NCI-H2107 (cell line): ENCODE measurements at regions not wholly inside any gene's neighbourhood (a gene's known extent, or its start where the extent isn't known, plus 50 kb on each side); places are given as distances from the start of the nearest gene placed in this dataset.

ENCODE experiments used
- DNase-seq: peaks from one replicate; lab custom pipeline; 2025; lab: John Stamatoyannopoulos, UW

DNA sequence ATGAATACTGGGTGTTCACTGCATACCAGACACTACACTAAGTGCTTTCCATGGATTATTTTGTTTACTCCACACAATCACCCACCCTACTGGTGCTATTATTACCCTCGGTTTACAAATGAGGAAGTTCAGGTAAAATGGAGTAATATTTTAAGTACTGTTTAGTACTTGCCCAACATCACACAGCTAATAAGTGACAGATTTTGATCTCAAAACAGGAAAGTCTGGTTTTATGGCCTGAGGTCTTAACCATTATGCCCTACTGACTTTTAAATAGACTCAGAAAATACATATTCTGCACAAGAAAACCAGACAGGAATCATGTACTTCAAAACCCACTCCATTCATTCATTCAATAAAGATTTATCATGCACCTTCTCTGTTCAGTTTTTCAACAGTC is 431.0 kb upstream of the TLE4 start:
- DNase-seq: no peak

DNA sequence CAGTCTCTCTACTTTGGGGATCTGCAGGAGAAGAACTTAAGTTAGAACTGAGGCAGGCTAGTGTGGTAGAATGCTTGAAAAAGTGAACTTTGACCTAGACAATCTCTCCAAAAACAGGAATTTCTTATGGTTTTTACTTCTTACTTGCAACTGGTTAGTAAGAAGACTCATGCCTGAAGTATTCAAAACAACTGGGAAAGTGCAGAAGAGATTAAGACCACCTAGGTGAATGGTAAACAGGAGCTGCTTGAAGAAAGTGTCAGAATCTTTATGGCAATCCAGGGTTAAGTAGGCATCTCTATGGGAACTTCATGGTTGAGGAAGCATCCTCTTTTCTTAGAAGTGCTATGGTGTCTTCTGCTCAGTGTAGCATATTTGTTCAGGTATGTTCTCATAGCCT is 428.6 kb upstream of the TLE4 start:
- DNase-seq: no peak

DNA sequence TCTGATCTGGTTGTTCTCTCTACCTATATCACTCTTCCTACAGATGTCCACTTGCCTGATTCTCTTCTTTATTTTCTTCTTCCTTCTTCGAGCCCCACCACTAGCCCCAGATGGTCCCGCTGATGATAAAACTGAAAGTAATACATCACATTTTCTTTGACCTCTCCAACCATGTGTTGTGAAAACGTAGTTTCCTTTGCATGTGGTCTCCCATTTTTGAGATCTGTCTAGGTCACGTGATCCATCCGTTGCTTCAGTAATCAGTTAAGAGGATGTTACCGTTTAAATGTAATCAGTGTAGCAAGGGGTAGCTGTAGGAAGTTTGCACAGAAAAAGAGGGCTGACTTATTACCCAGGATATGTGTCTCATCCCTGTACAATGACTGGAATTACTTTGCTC is 426.3 kb upstream of the TLE4 start:
- no peak for DNase-seq

DNA sequence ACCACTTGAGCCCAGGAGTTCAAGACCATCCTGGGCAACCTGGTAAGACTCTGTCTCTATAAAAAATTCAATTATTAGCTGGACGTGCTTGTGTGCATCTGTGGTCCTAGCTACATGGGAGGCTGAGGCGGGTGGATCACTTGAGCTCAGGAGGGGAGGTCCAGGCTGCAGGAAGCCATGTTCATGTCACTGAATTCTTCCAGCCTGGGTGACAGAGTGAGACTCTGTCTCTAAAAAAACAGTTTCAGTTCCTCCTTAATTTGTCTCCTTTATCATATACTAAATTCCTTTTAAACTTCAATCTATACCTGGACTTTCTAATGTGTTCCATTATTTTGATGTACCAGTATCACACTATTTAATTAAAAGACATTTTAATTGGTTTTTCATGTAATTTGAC is 422.2 kb upstream of the TLE4 start:
- DNase-seq: no peak

DNA sequence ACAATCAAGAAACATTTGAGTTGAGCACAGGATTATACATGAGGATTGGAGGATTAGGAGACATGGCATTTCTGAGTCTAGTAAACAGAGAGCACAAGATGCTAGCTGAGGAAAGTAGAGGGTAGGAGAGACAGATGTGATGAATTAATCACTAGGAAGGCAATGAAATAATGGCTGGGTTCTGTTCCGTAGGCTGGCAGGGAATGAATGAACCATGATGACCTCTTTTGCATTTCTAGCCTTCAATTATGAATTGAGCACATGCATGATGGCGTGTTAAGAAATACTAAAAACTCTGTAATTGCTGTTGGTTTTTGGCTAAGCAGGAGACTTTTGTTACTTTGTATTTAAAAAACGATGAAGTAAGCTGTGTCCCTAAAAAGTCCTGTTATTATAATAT is 420.0 kb upstream of the TLE4 start:
- DNase-seq: no peak

DNA sequence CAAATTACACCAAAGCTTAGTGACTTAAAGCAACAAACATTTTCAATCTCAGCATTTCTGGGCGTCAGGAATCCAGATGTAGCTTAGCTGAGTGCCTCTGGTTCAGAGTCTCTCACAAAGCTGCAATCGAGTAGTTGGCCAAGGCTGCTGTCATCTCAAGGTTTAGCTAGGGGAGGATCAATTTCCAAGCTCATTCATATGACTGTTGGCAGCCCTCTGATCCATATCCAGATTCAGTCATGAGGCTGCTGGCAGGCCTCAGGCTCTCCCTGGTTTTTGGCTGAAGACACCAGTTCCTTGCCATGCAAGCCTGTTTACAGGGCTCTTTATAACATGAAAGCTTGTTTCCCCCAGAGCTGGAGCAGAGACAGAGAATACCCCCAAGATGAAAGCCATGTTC is 419.5 kb upstream of the TLE4 start:
- DNase-seq: no peak

DNA sequence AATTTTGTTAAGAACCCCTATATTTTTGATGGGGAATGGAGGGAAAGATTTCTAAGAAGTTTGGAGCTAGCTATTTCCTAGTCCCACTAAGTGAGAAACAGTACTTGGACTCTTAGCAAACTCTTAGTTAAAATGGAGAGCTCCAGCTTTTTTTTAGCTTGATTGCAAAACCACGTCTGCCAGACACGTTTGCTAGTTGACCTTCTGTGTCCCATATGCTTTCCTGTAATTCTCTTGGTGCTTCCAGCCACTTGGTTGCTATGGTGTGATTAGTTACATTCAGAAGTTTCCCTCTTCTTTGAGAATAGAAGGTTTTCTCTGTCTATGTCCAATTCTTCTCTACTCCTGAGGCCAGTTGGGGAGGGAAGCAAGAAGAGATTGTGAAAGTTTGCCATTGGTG is 417.0 kb upstream of the TLE4 start:
- DNase-seq: no peak

DNA sequence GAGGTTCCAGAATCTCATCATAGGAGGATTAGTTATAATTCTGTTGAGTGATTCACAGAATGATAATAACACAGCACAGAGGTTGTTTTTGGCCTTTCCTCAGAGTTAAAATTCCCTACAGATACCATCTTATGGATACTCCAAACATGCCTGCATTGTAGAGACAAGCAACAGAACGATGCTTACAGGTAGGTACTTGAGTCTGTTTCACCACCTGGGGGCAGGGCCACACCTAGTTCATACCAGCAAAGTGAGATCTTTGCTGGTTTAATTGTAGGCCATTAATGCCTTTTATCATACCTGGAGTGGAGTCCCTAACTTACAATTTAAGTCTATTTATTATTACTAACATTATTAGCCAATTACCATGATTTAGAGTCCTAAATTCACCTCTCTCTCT is 416.5 kb upstream of the TLE4 start:
- no peak for DNase-seq

DNA sequence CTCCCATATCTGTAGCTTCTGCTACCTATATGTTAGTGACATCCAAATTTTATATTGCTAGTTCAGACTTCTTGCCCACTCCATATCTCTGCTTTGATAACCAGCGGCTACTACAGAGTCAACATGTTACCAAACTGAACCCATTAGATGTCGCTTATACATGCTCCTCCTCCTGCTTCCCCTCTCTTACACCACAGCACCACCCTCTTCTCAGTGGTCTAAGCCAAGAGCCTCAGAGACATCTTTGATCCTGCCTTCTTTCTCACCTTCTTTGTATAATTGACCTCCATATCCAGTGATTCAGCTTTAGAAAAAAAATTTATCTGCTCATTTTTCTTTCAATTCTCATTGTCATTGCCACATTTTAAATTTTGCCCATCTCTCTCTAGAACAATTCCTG is 408.2 kb upstream of the TLE4 start:
- no peak for DNase-seq

DNA sequence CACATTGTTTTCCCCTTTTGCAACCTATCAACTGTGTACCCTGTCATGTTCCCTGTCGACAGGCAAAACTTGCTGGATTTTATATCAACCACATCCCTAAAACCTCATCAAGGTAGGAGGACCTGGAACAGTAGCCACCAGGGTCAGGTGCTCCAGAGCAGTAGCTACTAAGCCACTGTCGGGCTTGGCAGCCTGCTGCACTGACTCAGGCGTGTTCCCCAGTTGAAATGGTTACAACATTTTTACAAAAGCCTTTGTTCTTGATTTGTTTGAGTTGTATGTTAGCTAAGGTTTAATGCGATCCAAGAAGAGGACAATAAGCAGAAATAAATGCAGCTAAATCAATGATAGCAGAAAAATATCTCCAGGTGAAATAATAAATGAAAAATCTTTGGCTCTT is 407.4 kb upstream of the TLE4 start:
- no peak for DNase-seq

DNA sequence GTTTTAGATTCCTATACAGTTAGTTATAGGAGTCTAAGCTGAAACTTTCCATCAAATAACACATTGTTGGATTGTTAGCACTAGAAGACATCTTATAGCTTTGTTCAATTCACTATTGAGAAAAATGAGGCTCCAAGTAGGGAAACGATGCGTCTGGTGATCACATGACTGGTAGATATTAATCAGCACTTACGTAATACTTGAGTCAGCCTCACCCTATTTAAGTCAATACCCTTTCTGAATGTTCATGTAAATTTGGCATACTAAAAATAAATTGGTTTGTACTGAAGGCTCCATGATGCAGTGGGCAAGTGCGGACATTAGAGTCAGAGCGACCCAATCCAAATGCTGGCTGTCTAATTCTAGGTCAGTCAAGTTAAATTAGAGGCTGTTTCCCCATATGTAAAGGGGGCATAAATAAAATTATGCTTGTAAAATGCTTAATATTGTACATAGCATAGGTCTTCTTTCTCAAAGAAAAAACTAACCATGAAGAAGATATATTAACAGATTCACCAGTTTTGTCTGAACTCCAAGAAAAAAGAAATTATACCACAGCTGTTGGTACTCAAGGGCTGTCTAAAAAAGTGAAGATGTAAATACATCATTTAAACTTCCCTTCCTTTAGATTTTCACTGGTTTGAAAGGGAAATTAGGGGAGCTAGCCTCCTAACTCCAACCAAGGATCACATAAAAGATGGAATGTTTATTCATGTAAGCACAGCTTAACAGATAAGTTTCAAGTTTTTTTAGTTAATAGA is 406.6 kb upstream of the TLE4 start:
- DNase-seq: no peak

DNA sequence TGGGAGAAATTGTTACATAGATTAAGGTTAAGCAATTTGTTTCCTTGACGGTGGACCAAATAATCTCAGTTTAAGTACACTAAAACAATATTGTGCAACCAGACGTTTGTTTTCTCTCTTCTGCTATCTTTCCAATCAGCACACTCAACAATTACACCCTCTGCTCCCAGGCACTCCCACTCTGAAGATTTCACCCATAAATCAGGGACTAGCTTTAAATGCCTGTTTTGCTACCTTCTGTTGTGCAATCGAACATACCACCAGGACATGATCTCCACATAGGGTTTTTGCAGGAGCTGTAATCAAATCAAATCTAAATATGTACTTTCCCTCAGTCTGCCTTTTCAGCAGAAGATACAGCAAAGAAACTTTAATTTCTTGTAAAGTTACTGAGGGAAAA is 405.8 kb upstream of the TLE4 start:
- no peak for DNase-seq

DNA sequence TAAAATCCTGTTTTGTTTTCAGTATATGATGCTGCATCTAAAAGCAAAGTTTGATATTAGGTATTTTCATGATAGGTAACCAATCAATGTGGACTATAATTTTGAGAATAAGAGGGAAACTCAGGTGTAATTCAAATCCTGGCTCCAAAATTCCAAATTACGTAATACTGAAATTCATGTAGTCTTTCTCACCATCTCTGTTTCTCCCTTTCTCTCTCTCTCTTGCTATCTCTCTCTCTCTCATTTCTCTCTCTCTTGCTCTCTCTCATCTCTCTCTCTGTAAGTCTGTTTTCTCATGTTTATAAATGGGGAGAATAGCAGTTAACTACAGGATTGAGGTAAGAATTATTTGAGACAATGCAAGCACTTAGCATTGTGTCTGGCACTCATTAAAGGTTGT is 401.1 kb upstream of the TLE4 start:
- DNase-seq: no peak

DNA sequence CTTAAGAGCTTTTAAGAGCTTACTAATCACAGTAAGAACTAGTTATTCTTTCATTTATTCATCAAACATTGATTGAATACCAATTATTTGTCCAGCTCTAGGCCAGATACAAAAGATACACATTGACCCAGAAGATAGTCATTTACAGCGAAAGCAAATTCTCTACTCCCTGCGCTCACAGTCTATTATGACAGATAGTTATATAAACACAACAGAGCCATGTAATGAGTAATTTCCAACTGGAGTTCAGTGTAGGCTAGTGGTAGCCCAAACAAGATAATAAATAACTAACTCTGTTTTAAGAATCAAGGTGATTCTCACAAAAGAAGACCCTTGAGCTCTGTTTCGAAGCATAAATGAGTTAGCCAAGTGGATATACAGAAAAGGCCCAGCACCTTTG is 397.8 kb upstream of the TLE4 start:
- no peak for DNase-seq

DNA sequence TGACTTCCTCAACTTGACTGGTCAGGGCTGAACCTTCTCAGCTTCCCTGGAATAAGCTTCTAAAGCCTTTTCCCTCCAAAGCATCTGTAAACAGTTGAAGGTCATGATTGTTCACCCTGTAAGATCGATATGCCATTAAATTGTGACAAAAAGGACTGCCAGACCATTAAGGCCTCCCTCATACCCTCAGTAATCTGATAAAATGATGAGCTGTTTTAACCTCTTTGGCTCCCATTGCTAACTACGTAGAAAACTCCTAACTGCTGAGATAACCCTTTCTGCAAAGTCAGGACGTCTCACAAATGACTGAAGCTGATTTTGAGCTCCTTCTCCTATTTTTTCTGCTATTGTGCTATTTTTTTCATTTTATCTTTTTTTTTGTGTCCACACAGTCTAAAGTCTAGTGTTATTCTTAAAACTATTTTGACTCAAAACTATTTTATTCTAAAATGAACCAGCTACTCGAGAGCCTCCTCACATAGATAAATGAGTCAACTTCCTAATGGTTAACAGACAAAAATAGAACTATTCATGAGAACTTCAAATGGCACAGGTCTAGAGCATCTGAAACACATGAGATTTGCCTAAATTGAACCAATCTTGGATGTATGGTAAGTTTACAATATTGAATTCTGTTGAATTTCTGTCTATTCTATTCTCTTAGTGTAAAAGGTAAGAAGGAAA is 395.6 kb upstream of the TLE4 start:
- DNase-seq: no peak

DNA sequence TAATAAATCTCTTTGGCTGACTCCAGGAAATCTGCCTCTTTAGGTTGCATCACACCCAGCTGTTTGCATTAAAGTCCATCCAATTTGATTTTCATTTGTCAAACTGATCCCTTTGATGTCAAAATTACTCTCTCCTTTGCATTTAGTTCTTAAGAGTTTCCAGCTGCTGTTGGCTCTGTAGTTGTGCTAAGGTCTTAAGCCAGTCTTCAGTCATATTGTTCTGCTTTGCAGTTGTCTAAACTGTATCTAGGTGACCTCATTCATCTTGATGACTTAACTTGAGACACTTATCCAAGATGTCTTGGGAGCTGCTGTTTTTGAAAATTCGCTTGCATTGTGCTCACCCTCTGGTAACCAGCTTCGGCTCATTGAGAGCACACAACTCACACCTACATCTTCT is 386.9 kb upstream of the TLE4 start:
- no peak for DNase-seq

DNA sequence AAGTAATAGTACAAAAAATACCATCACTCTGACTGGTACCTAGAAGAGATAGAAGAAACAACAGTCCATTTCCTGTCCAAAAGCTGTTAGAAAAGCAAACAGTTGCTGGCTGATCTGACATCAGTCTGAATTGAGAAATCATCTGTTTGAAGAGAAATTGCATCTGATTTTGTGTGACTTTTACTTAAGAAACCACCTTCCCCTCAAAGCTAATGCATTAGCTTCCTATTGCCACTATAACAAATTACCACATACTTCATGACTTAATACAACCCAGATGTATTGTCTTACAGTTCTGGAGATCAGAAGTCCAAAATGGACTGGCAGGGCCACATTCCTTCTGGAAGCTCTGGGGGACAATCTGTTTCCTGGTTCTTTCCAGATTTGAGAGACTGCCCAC is 385.9 kb upstream of the TLE4 start:
- no peak for DNase-seq

DNA sequence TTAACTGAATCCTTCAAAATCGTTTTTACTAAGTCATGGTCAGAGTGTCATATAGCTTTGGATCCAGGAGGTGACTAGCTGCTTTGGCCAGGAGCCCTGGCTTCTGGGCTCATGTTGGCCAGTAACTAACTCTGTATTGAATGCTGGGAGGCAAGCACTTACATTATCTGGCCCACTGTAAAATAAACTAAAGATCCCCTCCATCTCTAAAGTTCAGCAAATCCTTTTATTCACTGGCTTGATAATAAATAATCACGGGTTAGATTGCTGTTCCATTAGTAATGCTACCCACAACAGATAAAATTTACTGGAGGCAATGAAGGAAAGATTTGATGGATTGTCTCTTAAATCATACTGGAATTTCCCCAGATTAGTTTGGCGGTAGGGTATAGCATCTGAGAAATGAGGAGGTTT is 382.2 kb upstream of the TLE4 start:
- no peak for DNase-seq

DNA sequence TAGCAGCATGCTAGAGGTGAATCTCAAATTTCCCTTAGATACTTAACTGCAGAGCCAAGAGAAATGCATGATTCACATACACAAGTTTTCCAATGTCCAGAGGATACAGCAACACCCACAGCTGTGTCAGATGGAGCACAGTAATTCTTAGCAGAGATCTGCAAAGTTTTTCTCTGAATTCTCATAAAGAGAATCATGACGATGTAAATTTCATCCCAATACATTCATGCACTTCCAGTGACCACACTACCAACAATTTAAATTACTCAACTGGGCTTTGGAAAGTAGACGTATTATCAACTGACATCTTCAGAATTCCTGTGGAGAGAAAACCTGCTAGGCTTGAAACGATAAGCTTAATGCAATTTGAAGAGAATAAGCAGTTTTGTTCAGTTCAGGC is 378.8 kb upstream of the TLE4 start:
- no peak for DNase-seq

DNA sequence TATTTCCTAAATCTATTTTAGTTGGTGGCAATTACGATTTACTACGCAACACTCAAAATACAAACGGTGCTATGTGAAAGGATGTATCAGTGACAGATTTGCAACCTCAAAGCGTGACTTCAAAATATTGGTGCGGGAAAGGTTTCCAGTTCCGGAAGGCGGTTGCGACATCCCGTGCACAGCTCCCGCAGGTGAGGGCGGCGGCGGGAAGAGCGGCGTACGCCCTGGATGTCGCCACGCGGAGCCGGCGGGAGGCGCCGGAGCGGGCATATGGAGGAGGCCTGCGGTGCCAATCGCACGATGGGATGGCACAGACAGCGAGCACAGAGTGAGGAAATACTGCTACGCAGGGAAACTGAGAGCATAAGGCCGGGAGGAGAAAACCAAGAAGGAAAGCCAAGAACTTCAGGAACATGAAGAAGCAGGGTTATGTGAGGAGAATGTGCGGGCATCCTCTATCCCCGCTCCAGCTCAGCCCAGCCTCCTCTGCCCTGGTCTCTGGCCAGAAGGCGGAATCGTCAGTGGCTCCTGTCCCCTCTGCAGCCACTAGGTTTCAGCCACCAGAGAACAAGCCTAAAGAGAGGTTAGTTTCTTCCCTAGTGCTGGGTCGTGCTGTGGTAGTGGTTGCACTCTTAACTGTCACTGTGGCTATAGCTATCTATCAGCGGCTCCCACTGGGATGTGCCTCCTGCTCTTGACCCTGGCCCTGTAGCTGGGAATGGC is 378.1 kb upstream of the TLE4 start:
- no peak for DNase-seq

DNA sequence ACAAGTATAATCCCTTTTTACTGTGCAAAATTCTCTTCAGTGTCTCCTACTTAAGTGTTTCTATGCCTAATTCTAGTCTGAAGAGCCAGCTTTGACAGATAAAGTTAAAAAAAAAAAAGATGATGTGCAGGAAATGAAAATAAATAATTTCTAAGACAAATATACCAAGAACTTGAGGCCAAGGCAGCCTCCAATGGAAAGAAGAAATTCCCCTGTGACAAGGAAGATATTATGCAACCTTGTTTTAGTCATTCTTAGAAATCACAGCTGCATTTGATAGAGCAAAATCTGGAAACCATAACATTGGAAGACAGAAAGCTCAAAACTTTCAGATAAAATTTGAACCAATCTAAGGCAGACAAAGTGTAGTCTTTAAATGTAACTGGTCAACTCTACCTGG is 375.9 kb upstream of the TLE4 start:
- no peak for DNase-seq

DNA sequence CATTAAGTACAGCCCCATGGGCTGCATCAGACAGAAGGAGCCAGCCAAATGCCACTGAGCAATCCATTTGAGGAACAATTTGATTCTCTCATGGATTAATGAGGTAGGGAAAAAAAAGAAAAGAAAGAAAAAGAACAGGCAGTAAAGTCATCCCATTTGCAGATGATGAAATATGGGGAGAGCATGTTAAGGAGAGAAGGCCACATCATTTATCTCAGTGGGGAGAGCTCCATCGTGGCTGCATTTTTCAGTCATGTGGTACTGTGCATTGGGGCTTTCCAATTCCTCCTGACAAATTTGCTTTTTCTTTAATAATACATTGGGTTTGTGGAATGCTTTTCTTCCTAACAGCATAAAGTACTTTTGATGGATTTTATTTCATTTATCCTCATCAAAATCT is 375.2 kb upstream of the TLE4 start:
- no peak for DNase-seq

DNA sequence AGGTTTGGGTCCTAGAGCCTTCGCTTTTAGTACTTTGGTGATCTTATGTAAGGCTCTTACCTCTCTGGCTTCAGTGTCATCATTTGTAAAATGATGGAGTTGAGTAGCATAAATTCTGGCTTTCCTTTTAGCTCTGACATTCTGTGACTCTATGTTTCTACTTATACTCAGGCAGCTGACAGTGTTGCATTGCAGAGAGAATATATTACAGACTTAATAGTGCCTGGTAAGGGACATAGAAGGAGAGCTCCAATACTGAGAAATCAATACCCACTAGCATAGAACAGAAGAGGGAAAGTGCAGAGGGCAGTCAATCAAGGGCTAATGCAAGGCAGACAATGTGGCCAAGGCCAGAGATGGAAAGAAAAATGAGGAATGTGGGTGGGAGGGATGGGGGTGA is 371.4 kb upstream of the TLE4 start:
- no peak for DNase-seq
